ENCODE measurements at regions not wholly inside any gene's neighbourhood (a gene's known extent, or its start where the extent isn't known, plus 50 kb on each side); places are given as distances from the start of the nearest gene placed in this dataset.

- in situ Hi-C loops (cut with HindIII; ENCODE audit: low sequenced_read_pairs), result no loop called here
- TF ChIP-seq CTCF (IDR thresholded peaks at IDR 0.05; ENCODE audit: low read depth, low read length), result no peak
Measured at GRCh38 chr12:77357655-77358054, 292.3 kb upstream of the E2F7 start.

GRCh38 chr12:77354766-77355362 is 289.5 kb upstream of the E2F7 start:
- DNase-seq (ENCODE audit: low read depth, low spot score), result peak; percentile 31
- H3K4me3 ChIP-seq (ENCODE audit: low read depth, low read length), result no peak overlapping the region
- no peak for TF ChIP-seq CTCF (IDR thresholded peaks at IDR 0.05; ENCODE audit: low read depth, low read length)
- in situ Hi-C loops (cut with HindIII; ENCODE audit: low sequenced_read_pairs), result no loop called here

More at GRCh38 chr12:77357655-77358054, 292.3 kb upstream of the E2F7 start:
- H3K4me3 ChIP-seq (ENCODE audit: low read depth, low read length), result no peak overlapping the region
- DNase-seq (ENCODE audit: low read depth, low spot score), result no peak

GRCh38 chr12:77352946-77353345 is 287.6 kb upstream of the E2F7 start:
- in situ Hi-C loops (cut with HindIII; ENCODE audit: low sequenced_read_pairs), result no loop called here
- DNase-seq (ENCODE audit: low read depth, low spot score), result peak; percentile 7

GRCh38 chr12:77351860-77352259 is 286.5 kb upstream of the E2F7 start:
- TF ChIP-seq CTCF (IDR thresholded peaks at IDR 0.05; ENCODE audit: low read depth, low read length), result no peak
- DNase-seq (ENCODE audit: low read depth, low spot score), result no peak
- in situ Hi-C loops (cut with HindIII; ENCODE audit: low sequenced_read_pairs), result no loop called here
- no peak overlapping the region for H3K4me3 ChIP-seq (ENCODE audit: low read depth, low read length)

More at GRCh38 chr12:77352946-77353345, 287.6 kb upstream of the E2F7 start:
- TF ChIP-seq CTCF (IDR thresholded peaks at IDR 0.05; ENCODE audit: low read depth, low read length), result no peak
- H3K4me3 ChIP-seq (ENCODE audit: low read depth, low read length), result no peak overlapping the region

- in situ Hi-C loops (cut with HindIII; ENCODE audit: low sequenced_read_pairs), result no loop called here
- H3K4me3 ChIP-seq (ENCODE audit: low read depth, low read length), result no peak overlapping the region
- TF ChIP-seq CTCF (IDR thresholded peaks at IDR 0.05; ENCODE audit: low read depth, low read length), result no peak
- peak; percentile 25 for DNase-seq (ENCODE audit: low read depth, low spot score)
Measured at GRCh38 chr12:77349689-77350370, 284.5 kb upstream of the E2F7 start.

- no peak for TF ChIP-seq CTCF (IDR thresholded peaks at IDR 0.05; ENCODE audit: low read depth, low read length)
- in situ Hi-C loops (cut with HindIII; ENCODE audit: low sequenced_read_pairs), result no loop called here
- no peak overlapping the region for H3K4me3 ChIP-seq (ENCODE audit: low read depth, low read length)
Measured at GRCh38 chr12:77347017-77347416, 281.6 kb upstream of the E2F7 start.

More at GRCh38 chr12:77347017-77347416, 281.6 kb upstream of the E2F7 start:
- no peak for DNase-seq (ENCODE audit: low read depth, low spot score)

Data from astrocyte of the spinal cord (primary cell).